Vagina (tissue), 2 donors: ENCODE measurements at regions not wholly inside any gene's neighbourhood (a gene's known extent, or its start where the extent isn't known, plus 50 kb on each side); places are given as distances from the start of the nearest gene placed in this dataset.

ENCODE experiments used
- CTCF ChIP-seq, 3 experiments: fragments of 450-650 bp in 2 of 3; fragments of 200-600 bp in 1 of 3; sonication (generic) in 1 of 3; IDR thresholded peaks; one replicate each; pipeline ENCODE4 v1.5.1; 2017 to 2019; ENCODE audit warnings: antibody characterized with exemption in 3 of 3, mild to moderate bottlenecking in 2 of 3, moderate library complexity in 2 of 3
- POLR2A ChIP-seq, 2 donors: fragments of 450-650 bp; IDR thresholded peaks; one replicate each; pipeline ENCODE4 v1.6.1; 2017; ENCODE audit warnings: antibody characterized with exemption in 2 of 2, mild to moderate bottlenecking in 2 of 2, moderate library complexity in 2 of 2
- POLR2AphosphoS5 ChIP-seq, 2 donors: sonication (generic); formaldehyde crosslinking; IDR thresholded peaks; one replicate each; pipeline ENCODE4 v1.9.0; 2017; ENCODE audit warnings: antibody characterized with exemption in 2 of 2, mild to moderate bottlenecking in 2 of 2, low read depth in 1 of 2; ENCODE audit not compliant: insufficient read depth in 1 of 2

GRCh38 chr14:37932481-37932880 lies 275.2 kb upstream of the SSTR1 start:
- TF ChIP-seq CTCF (IDR thresholded peaks at IDR 0.05) (no peak), POLR2AphosphoS5 (IDR thresholded peaks at IDR 0.05; ENCODE audit: insufficient read depth in 1 of 2, low read depth in 1 of 2) (no peak), POLR2A (IDR thresholded peaks at IDR 0.05) (no peak)
